Osteoblast (primary cell): ENCODE measurements at regions not wholly inside any gene's neighbourhood (a gene's known extent, or its start where the extent isn't known, plus 50 kb on each side); places are given as distances from the start of the nearest gene placed in this dataset.

Source experiments
- DNase-seq: peaks from one replicate; pipeline ENCODE4 v3.0.0; 2011; ENCODE audit warnings: low spot score, mixed read lengths; ENCODE audit not compliant: insufficient read length; ENCODE audit errors: missing footprints
- H2AFZ ChIP-seq: 2 replicates; pipeline ENCODE4 v1.6.0; 2011; ENCODE audit warnings: mild to moderate bottlenecking, low read length
- H3K27ac ChIP-seq: 2 replicates; pipeline ENCODE4 v1.5.1; 2011; ENCODE audit warnings: mild to moderate bottlenecking, low read depth, low read length, moderate library complexity
- H3K27me3 ChIP-seq: 2 replicates; pipeline ENCODE4 v1.6.0; 2012; ENCODE audit warnings: mild to moderate bottlenecking, control low read depth, inconsistent platforms, low read length, moderate library complexity; ENCODE audit not compliant: insufficient read depth
- H3K36me3 ChIP-seq: 2 replicates; pipeline ENCODE4 v1.5.1; 2011; ENCODE audit warnings: mild to moderate bottlenecking, low read length, control low read depth, moderate library complexity; ENCODE audit not compliant: insufficient read depth
- H3K4me1 ChIP-seq: 2 replicates; pipeline ENCODE4 v1.5.1; 2011; ENCODE audit warnings: mild to moderate bottlenecking, low read length, control low read depth, moderate library complexity; ENCODE audit not compliant: insufficient read depth
- H3K4me2 ChIP-seq: 2 replicates; pipeline ENCODE4 v1.6.0; 2011; ENCODE audit warnings: mild to moderate bottlenecking, low read length; ENCODE audit not compliant: insufficient read depth
- H3K4me3 ChIP-seq: fragments of 200-600 bp; sonication (generic); 3 replicates; pipeline ENCODE4 v1.5.1; 2012; ENCODE audit warnings: mild to moderate bottlenecking, low read length, inconsistent platforms; ENCODE audit not compliant: insufficient read depth
- H3K79me2 ChIP-seq: 2 replicates; pipeline ENCODE4 v1.6.0; 2012; ENCODE audit warnings: mild to moderate bottlenecking, low read length, control low read depth, inconsistent platforms; ENCODE audit not compliant: insufficient read depth
- H3K9me3 ChIP-seq: 2 replicates; pipeline ENCODE4 v1.5.1; 2011; ENCODE audit warnings: low read depth, low read length, control low read depth
- H4K20me1 ChIP-seq: 2 replicates; pipeline ENCODE4 v1.6.0; 2012; ENCODE audit warnings: mild to moderate bottlenecking, low read length, control low read depth; ENCODE audit not compliant: insufficient read depth
- TF ChIP-seq, protein P1 (sequence below): IDR thresholded peaks from 2 replicates; pipeline ENCODE4 v1.5.1; 2011; ENCODE audit warnings: mild to moderate bottlenecking, low read depth, low read length, moderate library complexity; ENCODE audit errors: extremely low read depth

GRCh38 chr2:81462420-81462819 is 1157.9 kb upstream of the LRRTM1 start:
- H3K27me3 ChIP-seq = no peaks in the 10 kb centered on the region
- no peak for DNase-seq

GRCh38 chr2:81445176-81445575 is 1140.6 kb upstream of the LRRTM1 start:
- no peaks in the 10 kb centered on the region for H3K36me3 ChIP-seq
- H3K79me2 ChIP-seq = no peaks in the 10 kb centered on the region
- H3K4me2 ChIP-seq = no peak overlapping the region
- no peaks in the 10 kb centered on the region for H4K20me1 ChIP-seq
- no peak overlapping the region for H2AFZ ChIP-seq
- TF ChIP-seq, protein P1, sequence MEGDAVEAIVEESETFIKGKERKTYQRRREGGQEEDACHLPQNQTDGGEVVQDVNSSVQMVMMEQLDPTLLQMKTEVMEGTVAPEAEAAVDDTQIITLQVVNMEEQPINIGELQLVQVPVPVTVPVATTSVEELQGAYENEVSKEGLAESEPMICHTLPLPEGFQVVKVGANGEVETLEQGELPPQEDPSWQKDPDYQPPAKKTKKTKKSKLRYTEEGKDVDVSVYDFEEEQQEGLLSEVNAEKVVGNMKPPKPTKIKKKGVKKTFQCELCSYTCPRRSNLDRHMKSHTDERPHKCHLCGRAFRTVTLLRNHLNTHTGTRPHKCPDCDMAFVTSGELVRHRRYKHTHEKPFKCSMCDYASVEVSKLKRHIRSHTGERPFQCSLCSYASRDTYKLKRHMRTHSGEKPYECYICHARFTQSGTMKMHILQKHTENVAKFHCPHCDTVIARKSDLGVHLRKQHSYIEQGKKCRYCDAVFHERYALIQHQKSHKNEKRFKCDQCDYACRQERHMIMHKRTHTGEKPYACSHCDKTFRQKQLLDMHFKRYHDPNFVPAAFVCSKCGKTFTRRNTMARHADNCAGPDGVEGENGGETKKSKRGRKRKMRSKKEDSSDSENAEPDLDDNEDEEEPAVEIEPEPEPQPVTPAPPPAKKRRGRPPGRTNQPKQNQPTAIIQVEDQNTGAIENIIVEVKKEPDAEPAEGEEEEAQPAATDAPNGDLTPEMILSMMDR = no peak
- no peaks in the 10 kb centered on the region for H3K27me3 ChIP-seq
- DNase-seq = no peak
- peaks cover 4% of the 10 kb centered on the region for H3K9me3 ChIP-seq
- H3K4me3 ChIP-seq = no peak overlapping the region
- H3K4me1 ChIP-seq = no peaks in the 10 kb centered on the region
- no peak overlapping the region for H3K27ac ChIP-seq

More at GRCh38 chr2:81462420-81462819, 1157.9 kb upstream of the LRRTM1 start:
- TF ChIP-seq, protein P1 = no peak
- Histone ChIP-seq H3K4me3 (no peak overlapping the region), H3K4me2 (no peak overlapping the region), H3K4me1 (no peaks in the 10 kb centered on the region), H2AFZ (no peak overlapping the region), H3K9me3 (peaks cover 3% of the 10 kb centered on the region), H3K27ac (no peak overlapping the region), H3K79me2 (no peaks in the 10 kb centered on the region), H4K20me1 (no peaks in the 10 kb centered on the region), H3K36me3 (no peaks in the 10 kb centered on the region)

DNA sequence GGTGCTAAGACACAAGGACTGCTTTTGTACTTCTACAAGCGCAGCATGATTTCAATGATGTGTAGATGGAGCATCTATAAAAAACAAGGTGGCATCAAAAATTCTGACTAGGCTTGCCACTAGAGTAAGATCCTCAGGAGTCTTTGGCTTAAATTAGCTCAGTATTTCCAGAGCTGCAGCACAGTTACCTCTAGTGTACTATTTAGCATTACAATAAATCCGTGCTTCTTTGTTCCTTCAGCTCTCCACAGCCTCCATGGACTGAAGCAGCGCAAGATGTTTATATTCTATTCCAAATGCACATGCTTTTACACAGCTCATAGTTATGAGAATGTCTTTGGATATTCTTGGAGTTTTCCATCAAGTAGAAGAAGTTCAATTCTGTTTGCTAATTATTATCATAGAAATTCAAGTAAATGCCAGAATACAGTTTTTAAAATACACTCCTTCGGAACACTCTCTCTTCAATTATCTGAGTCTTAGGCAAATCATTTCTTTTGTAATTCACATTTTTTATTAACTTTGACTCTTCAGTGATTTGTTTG is 1133.0 kb upstream of the LRRTM1 start:
- Histone ChIP-seq H4K20me1 (no peaks in the 10 kb centered on the region), H3K79me2 (no peaks in the 10 kb centered on the region), H2AFZ (no peak overlapping the region), H3K9me3 (peaks cover 4% of the 10 kb centered on the region), H3K4me1 (no peaks in the 10 kb centered on the region), H3K27ac (no peak overlapping the region), H3K4me2 (no peak overlapping the region), H3K4me3 (no peak overlapping the region), H3K27me3 (no peaks in the 10 kb centered on the region), H3K36me3 (no peaks in the 10 kb centered on the region)
- TF ChIP-seq, protein P1 = no peak
- no peak for DNase-seq

DNA sequence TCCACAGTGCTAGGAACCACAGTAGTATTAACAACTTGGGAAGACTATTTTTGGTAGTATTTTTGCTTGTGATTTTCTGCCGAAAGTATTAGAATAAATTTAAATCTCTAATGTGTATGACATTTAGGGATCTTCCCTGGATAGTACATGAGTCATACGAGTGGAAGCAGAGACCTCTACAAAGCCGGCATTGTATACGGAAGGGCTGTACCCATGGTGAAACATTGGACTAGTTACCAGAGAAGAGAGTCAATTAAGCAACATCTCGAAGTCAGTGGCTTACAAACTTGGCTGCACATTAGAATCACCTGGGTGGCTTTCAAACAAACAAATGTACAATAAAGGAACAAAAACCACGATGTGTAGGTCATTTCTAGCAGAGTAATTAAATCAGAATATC is 1131.7 kb upstream of the LRRTM1 start:
- no peak overlapping the region for H3K27ac ChIP-seq
- H3K36me3 ChIP-seq = no peaks in the 10 kb centered on the region
- H3K9me3 ChIP-seq = no peaks in the 10 kb centered on the region
- DNase-seq = no peak
- TF ChIP-seq, protein P1 = no peak
- no peaks in the 10 kb centered on the region for H3K79me2 ChIP-seq
- H2AFZ ChIP-seq = no peak overlapping the region
- H3K4me1 ChIP-seq = no peaks in the 10 kb centered on the region
- H3K4me2 ChIP-seq = no peak overlapping the region
- no peak overlapping the region for H3K4me3 ChIP-seq
- H3K27me3 ChIP-seq = no peaks in the 10 kb centered on the region
- no peaks in the 10 kb centered on the region for H4K20me1 ChIP-seq
